Stomach (tissue), 8 donors: ENCODE measurements at regions not wholly inside any gene's neighbourhood (a gene's known extent, or its start where the extent isn't known, plus 50 kb on each side); places are given as distances from the start of the nearest gene placed in this dataset.

ENCODE experiments used
- DNase-seq, 2 donors: peaks; one replicate each; pipeline versions ENCODE4 v3.0.0 to v3.0.0-alpha.2; 2013 to 2019
- H3K27ac ChIP-seq, 5 donors: fragments of 200-600 bp in 4 of 5; sonication (generic) in 4 of 5; one replicate each; pipeline ENCODE4 v1.5.1; 2013 to 2019; ENCODE audit warnings: mild to moderate bottlenecking in 1 of 5, moderate library complexity in 1 of 5
- H3K27me3 ChIP-seq, 3 donors: fragments of 200-600 bp; sonication (generic); one replicate each; pipeline ENCODE4 v1.5.1; 2017 to 2019; ENCODE audit warnings: mixed run types in 1 of 3
- H3K36me3 ChIP-seq, 4 donors: fragments of 200-600 bp; sonication (generic); 1 replicate in 3 of 4; 2 replicates in 1 of 4; pipeline ENCODE4 v1.5.1; 2016 to 2019
- H3K4me1 ChIP-seq, 4 donors: fragments of 200-600 bp; sonication (generic); one replicate each; pipeline ENCODE4 v1.5.1; 2016 to 2019
- H3K4me3 ChIP-seq, 4 donors: fragments of 200-600 bp; sonication (generic) in 3 of 4; one replicate each; pipeline ENCODE4 v1.5.1; 2016 to 2019; ENCODE audit warnings: mild to moderate bottlenecking in 1 of 4
- H3K9me3 ChIP-seq, 4 donors: fragments of 200-600 bp; sonication (generic); one replicate each; pipeline ENCODE4 v1.5.1; 2016 to 2019
- EP300 ChIP-seq: sonication (generic); formaldehyde crosslinking; IDR thresholded peaks from one replicate; pipeline ENCODE4 v1.6.1; 2017; ENCODE audit warnings: antibody characterized with exemption
- POLR2A ChIP-seq, 4 donors: fragments of 450-650 bp; IDR thresholded peaks; one replicate each; pipeline ENCODE4 v1.6.1; 2016; ENCODE audit warnings: antibody characterized with exemption in 4 of 4, control low read depth in 2 of 4, mild to moderate bottlenecking in 1 of 4, moderate library complexity in 1 of 4
- POLR2AphosphoS5 ChIP-seq, 3 donors: sonication (generic); formaldehyde crosslinking; IDR thresholded peaks; one replicate each; pipeline ENCODE4 v1.6.1; 2016; ENCODE audit warnings: antibody characterized with exemption in 3 of 3
- WGBS, 5 donors: extraction: QIAGEN DNeasy Blood & Tissue Kit in 3 of 5; methylation state at CpG; one replicate each; pipeline versions ENCODE4 v1.1.5 to v1.1.7; 2013 to 2018; 5-methylcytosine and 5-hydroxymethylcytosine counted together
- intact Hi-C: fragments of 100-400 bp; cut with DNase I; formaldehyde crosslinking; loops from one replicate; pipeline ENCODE4 v1.15.1; 2023; ENCODE audit warnings: low total_unique reads
- TF ChIP-seq, protein P1 (sequence below), 7 experiments: fragments of 450-650 bp in 4 of 7; fragments of 200-600 bp in 3 of 7; sonication (generic) in 3 of 7; IDR thresholded peaks; one replicate each; pipeline ENCODE4 v1.5.1; 2016 to 2019; ENCODE audit warnings: antibody characterized with exemption in 7 of 7, control low read depth in 2 of 7, mild to moderate bottlenecking in 1 of 7
- donor health status: healthy with polysubstance abuse.
- donor health status: Bipolar disorder and iron deficiency.
- donor health status: healthy.

DNA sequence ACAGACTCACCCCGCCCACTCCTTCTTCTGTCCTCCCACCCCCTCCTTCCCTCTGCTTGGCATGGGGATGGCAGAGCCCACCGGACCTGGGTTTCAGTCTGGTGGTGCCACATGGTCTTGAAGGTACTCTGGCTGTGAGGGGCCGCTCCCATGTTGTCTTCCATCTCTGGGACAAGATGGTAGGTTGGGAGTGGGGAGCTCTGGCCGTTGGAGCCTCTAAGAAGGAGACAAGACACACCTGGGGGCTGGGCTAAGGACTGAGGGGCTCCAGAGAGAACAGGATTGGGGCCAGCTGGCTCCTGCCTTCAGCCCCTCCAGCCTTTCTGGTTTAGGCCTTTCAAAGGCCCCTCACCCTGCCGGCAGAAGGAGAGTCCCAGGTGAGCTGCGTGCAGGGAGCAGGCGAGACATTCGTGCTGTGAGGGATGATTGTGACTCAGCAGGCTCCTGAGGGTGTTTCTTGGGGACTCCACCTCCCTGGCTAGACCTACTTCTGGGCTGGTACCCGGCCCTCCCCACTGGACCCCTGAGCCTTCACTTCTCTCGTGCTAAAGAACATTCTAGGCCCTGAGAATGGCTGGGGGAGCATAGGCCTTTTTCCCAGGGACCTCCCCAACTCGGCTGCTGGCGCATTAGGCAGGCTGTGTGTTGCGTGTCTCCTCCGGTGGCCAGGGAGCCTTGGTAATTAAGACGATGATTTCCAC lies 128.2 kb upstream of the HAAO start:
- H3K27me3 ChIP-seq, result no peaks in the 10 kb centered on the region
- H3K4me1 ChIP-seq, result peaks cover 32 to 47% (median 37%) of the 10 kb centered on the region in 4 donors
- no peak for TF ChIP-seq EP300
- TF ChIP-seq POLR2AphosphoS5 (IDR thresholded peaks at IDR 0.05), result no peak
- TF ChIP-seq, protein P1, sequence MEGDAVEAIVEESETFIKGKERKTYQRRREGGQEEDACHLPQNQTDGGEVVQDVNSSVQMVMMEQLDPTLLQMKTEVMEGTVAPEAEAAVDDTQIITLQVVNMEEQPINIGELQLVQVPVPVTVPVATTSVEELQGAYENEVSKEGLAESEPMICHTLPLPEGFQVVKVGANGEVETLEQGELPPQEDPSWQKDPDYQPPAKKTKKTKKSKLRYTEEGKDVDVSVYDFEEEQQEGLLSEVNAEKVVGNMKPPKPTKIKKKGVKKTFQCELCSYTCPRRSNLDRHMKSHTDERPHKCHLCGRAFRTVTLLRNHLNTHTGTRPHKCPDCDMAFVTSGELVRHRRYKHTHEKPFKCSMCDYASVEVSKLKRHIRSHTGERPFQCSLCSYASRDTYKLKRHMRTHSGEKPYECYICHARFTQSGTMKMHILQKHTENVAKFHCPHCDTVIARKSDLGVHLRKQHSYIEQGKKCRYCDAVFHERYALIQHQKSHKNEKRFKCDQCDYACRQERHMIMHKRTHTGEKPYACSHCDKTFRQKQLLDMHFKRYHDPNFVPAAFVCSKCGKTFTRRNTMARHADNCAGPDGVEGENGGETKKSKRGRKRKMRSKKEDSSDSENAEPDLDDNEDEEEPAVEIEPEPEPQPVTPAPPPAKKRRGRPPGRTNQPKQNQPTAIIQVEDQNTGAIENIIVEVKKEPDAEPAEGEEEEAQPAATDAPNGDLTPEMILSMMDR (IDR thresholded peaks at IDR 0.05), result no peak
- no peak for TF ChIP-seq POLR2A (IDR thresholded peaks at IDR 0.05)
- H3K9me3 ChIP-seq, result no peaks in the 10 kb centered on the region
- WGBS, 5 donors, result 87 to 95% (median 90%) methylated on average over 14 to 15 of the region's 15 CpGs
- H3K4me3 ChIP-seq, result no peak overlapping the region
- intact Hi-C loops, result no loop called here
- no peak for DNase-seq
- H3K27ac ChIP-seq, result peak overlapping the region in 2 of 5 donors; percentile 8 to 12
- H3K36me3 ChIP-seq, result no peaks in the 10 kb centered on the region

DNA sequence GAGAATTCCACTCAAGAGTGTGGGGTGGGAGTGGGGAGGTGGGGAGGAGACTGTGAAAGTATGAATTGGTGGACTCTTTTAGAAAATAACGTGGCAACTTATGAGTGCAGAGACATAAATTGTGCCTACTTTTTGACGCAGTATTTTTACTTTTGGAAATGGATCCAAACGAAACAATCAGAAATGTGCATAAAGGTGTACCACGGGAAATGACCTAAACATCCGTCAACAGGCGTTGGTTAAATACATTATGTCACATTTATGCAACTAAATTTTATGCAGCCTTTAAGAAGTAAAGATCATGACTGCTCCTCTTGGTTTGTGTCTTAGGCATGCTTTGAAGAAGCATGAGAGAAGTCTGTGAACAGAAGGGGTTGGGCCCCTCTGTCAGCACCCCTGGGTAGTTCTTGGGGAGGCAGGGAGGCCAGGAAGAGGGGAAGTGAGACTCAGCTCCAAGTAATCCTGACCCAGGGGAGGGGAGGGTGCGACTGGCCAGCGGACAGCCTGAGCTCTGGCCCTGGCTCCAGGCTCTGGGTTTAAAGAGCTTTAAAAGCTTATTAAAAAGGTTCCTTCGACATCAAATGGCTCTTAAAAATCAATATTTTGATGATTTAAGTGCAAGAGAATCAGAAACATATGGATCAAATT lies 126.4 kb upstream of the HAAO start:
- no peak overlapping the region for H3K27ac ChIP-seq
- peaks cover 28 to 45% (median 37%) of the 10 kb centered on the region in 4 donors for H3K4me1 ChIP-seq
- no peak overlapping the region for H3K4me3 ChIP-seq
- TF ChIP-seq, protein P1 (IDR thresholded peaks at IDR 0.05), result no peak
- TF ChIP-seq EP300 (no peak), POLR2AphosphoS5 (IDR thresholded peaks at IDR 0.05) (no peak), POLR2A (IDR thresholded peaks at IDR 0.05) (no peak)
- no peak for DNase-seq
- intact Hi-C loops, result no loop called here
- 83 to 91% (median 90%) methylated on average over 9 of the region's 9 CpGs for WGBS, 5 donors
- no peaks in the 10 kb centered on the region for H3K9me3 ChIP-seq
- H3K36me3 ChIP-seq, result no peaks in the 10 kb centered on the region
- H3K27me3 ChIP-seq, result no peaks in the 10 kb centered on the region

- no peak for DNase-seq
- no peak overlapping the region for H3K4me3 ChIP-seq
- H3K9me3 ChIP-seq, result no peaks in the 10 kb centered on the region
- H3K4me1 ChIP-seq, result peaks cover 26 to 45% (median 37%) of the 10 kb centered on the region in 4 donors
- TF ChIP-seq, protein P1 (IDR thresholded peaks at IDR 0.05), result no peak
- TF ChIP-seq POLR2A (IDR thresholded peaks at IDR 0.05) (no peak), POLR2AphosphoS5 (IDR thresholded peaks at IDR 0.05) (no peak), EP300 (no peak)
- H3K27ac ChIP-seq, result peak overlapping the region in 2 of 5 donors; percentile 28 to 44
- intact Hi-C loops, result no loop called here
- H3K36me3 ChIP-seq, result no peaks in the 10 kb centered on the region
- 85 to 94% (median 93%) methylated on average over 13 of the region's 13 CpGs for WGBS, 5 donors
- H3K27me3 ChIP-seq, result no peaks in the 10 kb centered on the region
These were observed 125.7 kb upstream of the HAAO start for GRCh38 chr2:42918041-42918440.

DNA sequence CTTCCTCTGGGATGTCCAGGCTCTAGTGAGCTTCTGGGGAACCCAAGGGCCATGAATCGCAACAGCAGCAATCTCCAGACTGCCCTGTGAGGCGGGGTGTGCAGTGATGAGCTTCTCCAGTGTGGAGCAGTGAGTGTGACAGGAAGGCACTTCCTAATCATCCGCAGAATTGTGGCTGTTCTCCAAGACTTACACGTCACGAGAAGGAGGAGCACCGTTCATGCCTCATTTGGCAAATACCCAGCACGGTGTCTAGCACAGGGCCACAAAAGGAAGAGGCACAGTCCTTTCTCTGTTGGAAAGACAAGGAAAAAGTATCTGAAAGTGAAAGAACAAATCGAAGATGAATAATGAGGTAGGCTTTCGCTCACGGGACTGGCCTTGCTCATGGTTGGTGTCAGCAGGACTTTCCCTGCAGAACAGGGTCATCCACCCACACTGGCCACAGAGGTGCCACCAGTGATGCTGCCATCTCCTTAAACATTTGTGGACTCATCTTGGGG lies 125.1 kb upstream of the HAAO start:
- Histone ChIP-seq H3K27me3 (no peaks in the 10 kb centered on the region), H3K4me3 (no peak overlapping the region), H3K36me3 (no peaks in the 10 kb centered on the region), H3K27ac (peak overlapping the region in 4 of 5 donors; percentile 19 to 44 (median 28)), H3K4me1 (peaks cover 22 to 40% (median 33%) of the 10 kb centered on the region in 4 donors), H3K9me3 (no peaks in the 10 kb centered on the region)
- no peak for TF ChIP-seq POLR2AphosphoS5 (IDR thresholded peaks at IDR 0.05)
- TF ChIP-seq, protein P1 (IDR thresholded peaks at IDR 0.05), result no peak
- no peak for TF ChIP-seq EP300
- no peak for TF ChIP-seq POLR2A (IDR thresholded peaks at IDR 0.05)
- intact Hi-C loops, result no loop called here
- WGBS, 5 donors, result 55 to 84% (median 75%) methylated on average over 10 of the region's 10 CpGs
- peak in 1 of 2 donors; percentile 79 for DNase-seq
